SK-N-SH (cell line): ENCODE measurements at regions not wholly inside any gene's neighbourhood (a gene's known extent, or its start where the extent isn't known, plus 50 kb on each side); places are given as distances from the start of the nearest gene placed in this dataset.

Experiments used
- CTCF ChIP-seq: fragments of 200-600 bp; sonication (generic); IDR thresholded peaks from 2 replicates; pipeline ENCODE4 v1.6.1; 2017; ENCODE audit warnings: antibody characterized with exemption, mild to moderate bottlenecking, moderate library complexity
- EP300 ChIP-seq, 2 experiments: IDR thresholded peaks; 2 replicates each; pipeline versions ENCODE4 v1.4.0 to v1.6.1; 2012; ENCODE audit warnings: borderline replicate concordance in 1 of 2, low read depth in 1 of 2, low read length in 1 of 2
- EZH2phosphoT487 ChIP-seq: fragments of 200-600 bp; sonication (generic); IDR thresholded peaks from 2 replicates; pipeline ENCODE4 v1.6.1; 2017; ENCODE audit warnings: low read depth, mixed run types, mild to moderate bottlenecking, antibody characterized with exemption, moderate library complexity, borderline replicate concordance
- FOXM1 ChIP-seq: IDR thresholded peaks from 2 replicates; pipeline ENCODE4 v1.4.0; 2012; ENCODE audit warnings: low read depth, mild to moderate bottlenecking
- GATA2 ChIP-seq: sonication (generic); formaldehyde crosslinking; IDR thresholded peaks from 2 replicates; pipeline ENCODE4 v1.5.0; 2020; ENCODE audit warnings: mild to moderate bottlenecking, missing genetic modification reagents
- POLR2AphosphoS5 ChIP-seq: IDR thresholded peaks from 2 replicates; pipeline ENCODE4 v1.6.1; 2012; ENCODE audit warnings: low read depth, low read length
- REST ChIP-seq: IDR thresholded peaks from 2 replicates; pipeline ENCODE4 v1.6.1; 2012; ENCODE audit warnings: mild to moderate bottlenecking, low read depth, low read length, moderate library complexity
- RFX5 ChIP-seq: IDR thresholded peaks from 2 replicates; pipeline ENCODE4 v1.6.1; 2012; ENCODE audit warnings: mild to moderate bottlenecking, improper control_type of control experiment, low read length
- SIN3A ChIP-seq: IDR thresholded peaks from 2 replicates; pipeline ENCODE4 v1.6.1; 2012; ENCODE audit warnings: low read depth, mild to moderate bottlenecking, low read length, moderate library complexity, borderline replicate concordance
- USF2 ChIP-seq: fragments of 150-350 bp; IDR thresholded peaks from 2 replicates; pipeline ENCODE4 v1.6.1; 2017; ENCODE audit warnings: antibody characterized with exemption, low read length, low read depth, borderline replicate concordance

GRCh38 chr5:125630237-125630636, 793.0 kb upstream of the GRAMD2B start:
- no peak for TF ChIP-seq EP300 (IDR thresholded peaks at IDR 0.05; ENCODE audit: borderline replicate concordance in 1 of 2, low read depth in 1 of 2, low read length in 1 of 2)
- no peak for TF ChIP-seq CTCF
- TF ChIP-seq POLR2AphosphoS5: no peak
- no peak for TF ChIP-seq EZH2phosphoT487
- TF ChIP-seq FOXM1: no peak
- no peak for TF ChIP-seq REST
- TF ChIP-seq USF2: no peak
- no peak for TF ChIP-seq SIN3A
- no peak for TF ChIP-seq RFX5
- no peak for TF ChIP-seq GATA2
